ENCODE measurements at regions not wholly inside any gene's neighbourhood (a gene's known extent, or its start where the extent isn't known, plus 50 kb on each side); places are given as distances from the start of the nearest gene placed in this dataset.

DNA sequence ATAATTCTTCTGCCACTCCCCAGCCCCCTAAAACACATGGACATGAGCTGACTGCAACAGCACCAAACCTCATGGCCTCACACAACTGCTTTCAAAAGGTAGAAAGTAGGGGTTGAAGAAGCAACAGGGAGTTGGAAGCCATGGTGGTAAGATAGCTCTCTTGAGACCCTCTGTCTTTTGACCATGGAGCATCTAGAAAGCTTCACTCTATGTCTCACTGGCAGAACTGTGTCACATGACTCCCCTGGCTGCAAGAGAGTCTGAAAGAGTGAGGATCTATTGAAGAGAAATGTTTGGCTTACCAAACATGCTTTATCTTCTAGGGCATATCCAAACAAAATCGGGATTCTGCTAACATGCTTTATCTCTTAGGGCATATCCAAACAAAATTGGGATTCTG lies 142.9 kb upstream of the WSCD2 start:
- no peak for TF ChIP-seq POLR2A (IDR thresholded peaks at IDR 0.05; ENCODE audit: extremely low read depth, insufficient read length)
- TF ChIP-seq, protein P1, sequence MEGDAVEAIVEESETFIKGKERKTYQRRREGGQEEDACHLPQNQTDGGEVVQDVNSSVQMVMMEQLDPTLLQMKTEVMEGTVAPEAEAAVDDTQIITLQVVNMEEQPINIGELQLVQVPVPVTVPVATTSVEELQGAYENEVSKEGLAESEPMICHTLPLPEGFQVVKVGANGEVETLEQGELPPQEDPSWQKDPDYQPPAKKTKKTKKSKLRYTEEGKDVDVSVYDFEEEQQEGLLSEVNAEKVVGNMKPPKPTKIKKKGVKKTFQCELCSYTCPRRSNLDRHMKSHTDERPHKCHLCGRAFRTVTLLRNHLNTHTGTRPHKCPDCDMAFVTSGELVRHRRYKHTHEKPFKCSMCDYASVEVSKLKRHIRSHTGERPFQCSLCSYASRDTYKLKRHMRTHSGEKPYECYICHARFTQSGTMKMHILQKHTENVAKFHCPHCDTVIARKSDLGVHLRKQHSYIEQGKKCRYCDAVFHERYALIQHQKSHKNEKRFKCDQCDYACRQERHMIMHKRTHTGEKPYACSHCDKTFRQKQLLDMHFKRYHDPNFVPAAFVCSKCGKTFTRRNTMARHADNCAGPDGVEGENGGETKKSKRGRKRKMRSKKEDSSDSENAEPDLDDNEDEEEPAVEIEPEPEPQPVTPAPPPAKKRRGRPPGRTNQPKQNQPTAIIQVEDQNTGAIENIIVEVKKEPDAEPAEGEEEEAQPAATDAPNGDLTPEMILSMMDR (IDR thresholded peaks at IDR 0.05; ENCODE audit: low read depth, low read length): no peak
- TF ChIP-seq, protein P2, sequence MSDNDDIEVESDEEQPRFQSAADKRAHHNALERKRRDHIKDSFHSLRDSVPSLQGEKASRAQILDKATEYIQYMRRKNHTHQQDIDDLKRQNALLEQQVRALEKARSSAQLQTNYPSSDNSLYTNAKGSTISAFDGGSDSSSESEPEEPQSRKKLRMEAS (IDR thresholded peaks at IDR 0.05; ENCODE audit: low read depth, low read length): no peak
- no peak for TF ChIP-seq MYC (IDR thresholded peaks at IDR 0.05; ENCODE audit: low read depth, low read length)

Measured in NB4 (cell line).